NCI-H1092 treated with DMSO at 0.1 percent for 48 hours (cell line): ENCODE measurements at regions not wholly inside any gene's neighbourhood (a gene's known extent, or its start where the extent isn't known, plus 50 kb on each side); places are given as distances from the start of the nearest gene placed in this dataset.
"Not testable (repeated sequence)": the region's sequence is repeated elsewhere in the genome, so short reads cannot be mapped to it uniquely, and the experiment has no call there.

Experiments used
- DNase-seq: peaks from one replicate; lab custom pipeline; 2025; lab: John Stamatoyannopoulos, UW

GRCh38 chr18:29871246-29871645 lies 1171.3 kb downstream of the DSC3 start:
- DNase-seq, result no peak

DNA sequence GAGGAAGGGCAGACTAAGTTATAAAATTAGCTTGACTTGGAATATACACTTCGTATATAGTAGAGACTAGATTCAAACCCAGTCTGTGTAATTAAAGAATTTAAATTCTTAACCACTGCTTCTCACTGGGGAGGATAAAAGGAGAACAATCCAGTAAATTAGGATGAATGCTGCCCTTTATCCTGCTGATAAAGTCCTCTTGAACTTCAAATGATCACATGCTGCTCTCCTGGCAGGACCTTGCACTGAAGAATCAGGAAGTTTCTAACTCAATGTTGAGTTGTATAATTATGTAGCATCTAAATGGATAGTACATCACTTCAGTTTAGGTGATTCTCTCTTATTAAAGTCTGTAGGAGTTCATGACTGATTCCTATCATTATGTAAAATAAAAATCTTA lies 1179.7 kb downstream of the DSC3 start:
- DNase-seq, result no peak

DNA sequence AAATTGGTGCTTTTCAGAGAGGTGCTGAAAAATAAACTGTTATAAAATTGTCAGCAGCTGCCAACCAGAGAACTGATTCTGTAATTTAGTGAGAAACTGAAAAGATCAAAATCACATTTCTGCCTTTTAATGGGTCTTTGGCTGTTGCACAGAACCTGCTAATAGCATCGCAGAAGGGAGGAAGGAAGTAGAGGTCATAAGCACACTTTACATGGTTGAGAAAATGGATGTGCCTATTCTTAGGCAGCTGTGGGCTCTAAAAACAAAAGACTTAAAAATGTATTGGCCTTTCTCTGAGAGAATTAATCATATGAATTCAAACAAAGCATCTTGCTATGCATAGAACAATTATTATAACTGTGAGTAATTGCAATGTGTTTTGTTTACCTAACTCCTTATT lies 1186.9 kb downstream of the DSC3 start:
- no peak for DNase-seq

- no peak for DNase-seq
These were observed 1189.4 kb downstream of the DSC3 start for GRCh38 chr18:29853126-29853525.

GRCh38 chr18:29849144-29849543 lies 1193.4 kb downstream of the DSC3 start:
- DNase-seq, result no peak

- DNase-seq, result no peak
These were observed 1200.9 kb downstream of the DSC3 start for GRCh38 chr18:29841631-29842030.

GRCh38 chr18:29840089-29840488 lies 1202.5 kb downstream of the DSC3 start:
- DNase-seq, result no peak

DNA sequence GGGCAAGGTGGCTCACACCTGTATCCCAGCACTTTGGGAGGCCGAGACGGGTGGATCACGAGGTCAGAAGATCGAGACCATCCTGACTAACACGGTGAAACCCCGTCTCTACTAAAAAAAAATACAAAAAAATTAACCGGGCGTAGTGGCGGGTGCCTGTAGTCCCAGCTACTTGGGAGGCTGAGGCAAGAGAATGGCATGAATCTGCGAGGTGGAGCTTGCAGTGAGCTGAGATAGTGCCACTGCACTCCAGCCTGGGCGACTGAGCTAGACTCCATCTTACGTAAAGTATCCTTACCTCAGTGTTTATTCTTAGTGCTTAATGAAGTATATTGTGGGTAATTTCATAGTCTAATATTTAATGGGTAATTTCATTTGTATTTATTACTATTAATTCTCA lies 1203.6 kb downstream of the DSC3 start:
- DNase-seq, result not testable (repeated sequence)

DNA sequence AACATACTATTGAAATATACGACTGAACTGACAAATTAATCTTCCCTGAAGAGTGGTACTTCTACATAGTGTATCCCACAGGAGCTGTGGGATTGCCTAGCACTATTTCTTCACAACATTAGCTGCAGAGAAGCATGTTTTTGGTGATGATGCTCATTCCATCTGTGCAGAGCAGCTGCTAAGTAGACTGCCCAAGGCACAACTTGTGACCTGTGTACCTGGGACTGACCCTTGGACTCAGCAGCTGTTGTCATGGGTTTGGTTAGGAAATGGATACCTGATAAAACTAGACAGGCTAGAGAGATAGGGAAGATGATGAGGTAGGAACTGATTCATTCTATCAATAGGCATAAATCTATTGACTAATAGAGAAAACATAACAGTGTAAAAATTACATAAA lies 1204.0 kb downstream of the DSC3 start:
- DNase-seq, result no peak

- DNase-seq, result no peak
These were observed 1218.9 kb downstream of the DSC3 start for GRCh38 chr18:29823671-29824070.

- DNase-seq, result no peak
These were observed 1221.0 kb downstream of the DSC3 start for GRCh38 chr18:29821544-29821943.

DNA sequence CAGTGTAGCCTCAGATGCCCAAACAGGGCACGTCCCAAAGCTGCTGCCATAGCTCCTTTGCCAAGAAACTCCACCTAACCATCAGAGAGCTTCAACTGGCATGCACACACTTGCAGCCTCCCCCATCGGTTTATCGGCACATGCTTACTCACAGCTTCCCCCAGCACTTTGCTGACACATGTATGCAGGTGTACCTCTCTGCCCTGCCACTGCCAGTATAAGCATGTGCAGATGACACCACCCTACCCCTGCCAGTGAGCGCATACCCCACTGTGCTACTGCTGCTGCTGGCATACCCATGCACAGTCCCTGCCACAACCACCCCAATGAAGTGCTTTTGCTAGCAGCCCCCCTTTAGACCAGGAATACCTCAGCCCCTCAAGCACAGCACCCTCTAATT lies 1231.0 kb downstream of the DSC3 start:
- DNase-seq, result no peak

DNA sequence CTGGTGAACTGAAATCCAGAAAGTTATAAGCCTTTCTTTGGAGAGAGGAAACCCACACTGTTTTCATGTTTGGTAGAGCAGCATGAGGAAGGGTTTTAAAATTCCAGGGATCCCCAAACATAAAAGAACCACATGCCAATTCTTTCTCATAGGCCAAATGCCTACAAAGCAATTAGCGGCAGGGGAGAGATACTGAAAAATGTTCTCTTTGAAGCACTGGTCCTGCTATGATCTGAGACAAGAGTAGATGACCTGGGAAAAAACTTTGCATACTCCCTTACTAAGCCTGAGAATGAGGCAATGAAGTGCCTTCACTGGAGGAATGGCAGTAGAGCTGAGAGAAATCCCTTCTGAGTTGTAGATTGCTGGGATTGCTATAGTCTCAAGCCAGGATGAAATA lies 1261.7 kb downstream of the DSC3 start:
- no peak for DNase-seq

DNA sequence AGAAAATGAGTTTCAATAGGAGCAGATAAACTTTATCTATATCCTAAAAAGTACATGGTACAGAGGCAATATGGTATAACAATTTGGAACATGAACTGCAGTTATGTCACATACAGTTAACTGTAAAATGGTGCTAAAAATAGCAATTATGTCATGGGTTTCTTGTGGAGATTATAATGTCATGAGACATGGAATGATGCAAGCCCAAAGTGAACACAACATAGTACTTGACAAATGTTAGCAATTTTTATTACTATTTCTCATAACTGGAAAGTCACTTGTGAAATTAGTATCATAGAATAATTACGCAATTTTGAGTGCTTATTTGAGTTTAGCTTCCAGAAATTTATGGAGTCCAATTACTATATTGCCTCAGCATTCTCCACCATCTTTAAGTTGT lies 1263.4 kb downstream of the DSC3 start:
- no peak for DNase-seq

- DNase-seq, result no peak
These were observed 1289.2 kb downstream of the DSC3 start for GRCh38 chr18:29753379-29753778.

DNA sequence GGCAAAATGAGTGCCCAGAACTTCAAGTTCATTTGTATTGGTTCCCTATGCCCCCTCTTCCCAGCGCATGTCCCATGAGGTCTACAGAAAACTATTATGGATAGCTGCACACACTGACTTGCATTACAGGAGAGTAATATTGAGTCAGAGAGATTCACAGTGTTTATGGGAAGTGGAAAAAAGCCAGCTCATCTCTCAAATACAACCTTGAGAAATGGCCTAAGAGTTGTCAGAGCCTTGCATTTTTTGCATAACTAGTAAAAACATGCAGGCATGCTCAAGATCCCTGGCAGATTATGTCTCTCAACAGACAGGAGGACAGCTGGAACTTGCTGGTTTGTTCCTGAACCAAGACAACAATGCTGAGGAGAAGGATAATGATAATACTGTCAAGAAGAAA lies 1292.8 kb downstream of the DSC3 start:
- DNase-seq, result no peak

DNA sequence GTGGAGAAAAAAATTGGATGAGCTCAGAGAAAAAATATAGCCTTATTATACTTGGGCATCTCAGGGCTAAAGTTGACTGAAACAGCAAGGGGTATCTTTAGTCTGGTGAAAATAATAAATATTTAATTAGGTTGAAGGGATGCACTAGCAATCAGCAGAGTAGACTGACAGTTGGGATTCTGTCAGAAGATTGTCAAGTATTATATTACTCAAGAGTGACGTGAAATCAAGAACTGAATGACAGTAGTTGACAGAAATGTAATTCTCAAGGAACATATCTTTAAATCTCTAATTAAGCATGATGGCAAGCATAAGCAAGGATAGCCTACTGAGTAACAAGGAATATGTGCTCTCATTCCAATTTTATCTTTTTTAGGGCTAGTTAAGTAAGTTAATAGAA lies 1301.1 kb downstream of the DSC3 start:
- no peak for DNase-seq

DNA sequence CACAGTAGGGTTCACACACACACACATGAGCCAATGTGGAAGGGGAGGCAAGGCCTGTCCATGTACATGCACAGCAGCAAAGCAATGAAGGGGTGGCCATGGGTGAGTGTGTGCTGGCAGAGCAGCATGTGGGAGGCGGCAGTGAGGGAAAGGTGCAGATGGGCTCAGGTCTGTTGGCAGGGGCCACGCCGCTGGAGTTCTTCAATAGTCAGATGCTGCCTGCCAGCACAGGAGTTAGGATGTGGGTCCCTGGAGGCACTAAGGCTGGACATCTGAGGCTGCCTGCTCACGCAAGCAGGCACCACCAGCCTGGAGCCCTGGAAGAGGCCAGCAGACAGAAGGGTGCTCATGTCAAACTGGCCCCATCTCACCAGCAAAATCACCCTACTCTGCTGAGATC lies 1304.9 kb downstream of the DSC3 start:
- DNase-seq, result no peak

- DNase-seq, result no peak
These were observed 1305.4 kb downstream of the DSC3 start for GRCh38 chr18:29737190-29737589.

- no peak for DNase-seq
These were observed 1312.5 kb downstream of the DSC3 start for GRCh38 chr18:29730073-29730472.

- DNase-seq, result no peak
These were observed 1315.9 kb downstream of the DSC3 start for GRCh38 chr18:29726646-29727045.

GRCh38 chr18:29723486-29723885 lies 1319.1 kb downstream of the DSC3 start:
- not testable (repeated sequence) for DNase-seq

DNA sequence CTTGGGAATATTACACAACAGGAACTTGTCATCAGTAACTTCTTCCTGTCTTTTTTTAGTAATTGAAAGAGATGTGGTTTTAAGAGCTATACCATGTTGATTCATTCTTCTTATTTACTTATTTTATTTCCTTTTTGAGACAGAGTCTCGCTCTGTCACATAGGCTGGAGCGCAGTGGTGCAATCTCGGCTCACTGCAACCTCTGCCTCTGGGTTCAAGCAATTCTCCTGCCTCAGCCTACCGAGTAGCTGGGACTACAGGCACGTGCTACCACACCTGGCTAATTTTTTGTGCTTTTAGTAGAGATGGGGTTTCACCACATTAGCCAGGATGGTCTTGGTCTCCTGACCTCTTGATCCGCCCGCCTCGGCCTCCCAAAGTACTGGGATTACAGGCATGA lies 1326.6 kb downstream of the DSC3 start:
- DNase-seq, result not testable (repeated sequence)

DNA sequence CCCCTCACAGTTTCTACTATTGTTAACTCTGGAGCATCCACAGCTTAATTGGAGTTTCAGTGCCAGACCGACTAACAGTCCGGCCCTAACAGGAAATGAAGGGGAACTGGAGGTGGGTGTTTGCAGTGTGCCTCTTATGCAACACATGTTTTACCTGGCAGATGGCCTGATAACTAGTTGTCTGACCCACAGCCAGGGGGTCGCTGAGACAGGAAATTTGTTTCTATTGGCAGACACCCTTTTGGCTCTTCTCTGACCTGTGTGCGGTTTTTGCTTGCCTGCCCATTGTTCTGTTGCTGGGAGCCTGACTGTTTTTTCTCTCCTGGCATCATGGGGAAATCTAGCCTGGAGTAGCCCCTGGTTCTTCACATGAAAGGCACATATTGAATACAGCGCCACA lies 1329.8 kb downstream of the DSC3 start:
- DNase-seq, result no peak

DNA sequence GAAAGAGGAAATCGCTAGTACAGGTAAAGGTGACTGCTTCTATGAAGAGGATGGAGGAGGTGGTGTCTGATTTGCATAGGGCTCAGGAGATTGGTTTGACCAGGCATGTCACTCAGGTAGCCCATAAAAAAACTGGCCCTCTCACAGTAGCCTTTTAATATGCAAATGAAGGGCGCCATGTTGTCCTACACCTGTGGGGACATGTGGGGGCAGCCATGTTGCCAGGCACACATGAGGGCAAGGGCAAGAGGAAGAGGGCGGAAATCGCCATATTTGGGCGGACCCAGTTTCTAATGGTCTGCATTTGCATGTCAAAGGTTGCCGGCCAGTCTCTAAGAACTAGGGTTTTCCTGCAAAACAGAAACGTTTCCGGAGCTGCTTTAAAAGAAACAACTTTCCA lies 1330.6 kb downstream of the DSC3 start:
- no peak for DNase-seq
